CD4-positive, alpha-beta memory T cell (primary cell): ENCODE measurements at regions not wholly inside any gene's neighbourhood (a gene's known extent, or its start where the extent isn't known, plus 50 kb on each side); places are given as distances from the start of the nearest gene placed in this dataset.

ENCODE experiments used
- CTCF ChIA-PET: fragments of 350-600 bp; sonication (Branson Sonifier 250); formaldehyde crosslinking; loops from one replicate; lab custom pipeline; 2021; ENCODE audit warnings: inconsistent platforms; ENCODE audit not compliant: partially characterized antibody; lab: Charles Lee
- POLR2A ChIA-PET: fragments of 350-600 bp; sonication (Branson Sonifier 250); formaldehyde crosslinking; loops from one replicate; lab custom pipeline; 2021; ENCODE audit not compliant: partially characterized antibody; lab: Charles Lee
- DNase-seq, 5 donors: peaks; one replicate each; pipeline versions ENCODE4 v3.0.0 to v3.0.0-alpha.2; 2020 to 2022; ENCODE audit warnings: mixed read lengths in 1 of 5
- H3K27ac ChIP-seq: one replicate; pipeline ENCODE4 v1.7.0; 2013; ENCODE audit warnings: low read depth, low read length
- H3K27me3 ChIP-seq: 2 replicates; pipeline ENCODE4 v1.7.0; 2013; ENCODE audit warnings: mild to moderate bottlenecking, low read length, moderate library complexity; ENCODE audit not compliant: insufficient read depth
- H3K36me3 ChIP-seq: 2 replicates; pipeline ENCODE4 v1.7.0; 2013; ENCODE audit warnings: mild to moderate bottlenecking, low read length, moderate library complexity; ENCODE audit not compliant: insufficient read depth
- H3K4me1 ChIP-seq: 2 replicates; pipeline ENCODE4 v1.7.0; 2013; ENCODE audit warnings: mild to moderate bottlenecking, low read length, moderate library complexity; ENCODE audit not compliant: insufficient read depth
- H3K4me3 ChIP-seq, 2 donors: one replicate each; pipeline ENCODE4 v1.7.0; 2013; ENCODE audit warnings: low read length in 2 of 2, mild to moderate bottlenecking in 1 of 2
- H3K9me3 ChIP-seq, 2 donors: one replicate each; pipeline ENCODE4 v1.7.0; 2013; ENCODE audit warnings: low read length in 2 of 2, control low read depth in 1 of 2; ENCODE audit not compliant: control insufficient read depth in 1 of 2
- H3K27ac Mint-ChIP-seq, 7 donors: one replicate each; pipeline ENCODE4 v1.8.0; 2020 to 2021; ENCODE audit warnings: mixed read lengths in 7 of 7, mild to moderate bottlenecking in 6 of 7, inconsistent platforms in 3 of 7, moderate library complexity in 3 of 7
- H3K27me3 Mint-ChIP-seq, 2 donors: one replicate each; pipeline ENCODE4 v1.8.0; 2020 to 2021; ENCODE audit warnings: mixed read lengths in 2 of 2
- H3K36me3 Mint-ChIP-seq, 2 donors: one replicate each; pipeline ENCODE4 v1.8.0; 2020 to 2021; ENCODE audit warnings: mixed read lengths in 2 of 2, inconsistent platforms in 1 of 2, mild to moderate bottlenecking in 1 of 2
- H3K4me1 Mint-ChIP-seq, 4 donors: one replicate each; pipeline ENCODE4 v1.8.0; 2020 to 2021; ENCODE audit warnings: mixed read lengths in 4 of 4, mild to moderate bottlenecking in 1 of 4
- H3K4me3 Mint-ChIP-seq, 8 donors: one replicate each; pipeline ENCODE4 v1.8.0; 2020 to 2021; ENCODE audit warnings: mixed read lengths in 8 of 8, mild to moderate bottlenecking in 7 of 8, moderate library complexity in 6 of 8, inconsistent platforms in 3 of 8
- H3K9me3 Mint-ChIP-seq, 8 donors: one replicate each; pipeline ENCODE4 v1.8.0; 2020 to 2021; ENCODE audit warnings: mixed read lengths in 8 of 8, mild to moderate bottlenecking in 5 of 8, inconsistent platforms in 3 of 8, moderate library complexity in 1 of 8
- intact Hi-C: fragments of 100-400 bp; cut with micrococcal nuclease; formaldehyde crosslinking; loops from one replicate; pipeline ENCODE4 v1.15.1; 2023

GRCh38 chr2:234679301-234679740, 182.4 kb upstream of the ARL4C start:
- H3K27me3 ChIP-seq, result no peaks in the 10 kb centered on the region
- no peak overlapping the region for H3K27ac ChIP-seq
- no peak for DNase-seq
- H3K4me3 ChIP-seq, result no peak overlapping the region
- no peaks in the 10 kb centered on the region for H3K9me3 ChIP-seq
- no peaks in the 10 kb centered on the region for H3K4me1 Mint-ChIP-seq
- ChIA-PET POLR2A (no interaction called here), CTCF (no interaction called here)
- no peaks in the 10 kb centered on the region for H3K36me3 ChIP-seq
- H3K36me3 Mint-ChIP-seq, result no peaks in the 10 kb centered on the region
- peaks cover 0 to 2% of the 10 kb centered on the region in 2 donors for H3K27me3 Mint-ChIP-seq
- intact Hi-C loops, result no loop called here
- H3K9me3 Mint-ChIP-seq, result peaks cover 0 to 6% (median 0%) of the 10 kb centered on the region in 8 donors
- H3K4me1 ChIP-seq, result no peaks in the 10 kb centered on the region
- H3K27ac Mint-ChIP-seq, result no peak overlapping the region
- no peak overlapping the region for H3K4me3 Mint-ChIP-seq

DNA sequence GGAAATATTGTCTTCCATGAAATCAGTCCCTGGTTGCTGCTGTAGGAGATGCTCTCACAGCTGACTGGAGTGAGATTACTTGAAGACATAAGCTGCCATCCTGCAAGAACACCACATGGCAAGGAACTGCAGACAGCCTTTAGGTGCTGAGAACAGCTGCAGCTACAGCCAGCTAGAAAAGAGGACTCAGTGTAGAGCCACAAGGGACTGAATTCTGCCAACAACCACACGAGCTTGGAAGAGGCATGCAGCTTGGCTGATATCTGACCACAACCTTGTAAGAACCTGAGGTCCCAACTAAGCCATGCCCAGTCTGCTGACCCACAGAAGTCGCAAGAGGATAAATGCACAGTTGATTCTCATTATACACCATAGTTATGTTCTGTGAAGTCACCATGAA, 181.8 kb upstream of the ARL4C start:
- POLR2A ChIA-PET, result no interaction called here
- H3K4me1 Mint-ChIP-seq, result no peaks in the 10 kb centered on the region
- intact Hi-C loops, result no loop called here

DNA sequence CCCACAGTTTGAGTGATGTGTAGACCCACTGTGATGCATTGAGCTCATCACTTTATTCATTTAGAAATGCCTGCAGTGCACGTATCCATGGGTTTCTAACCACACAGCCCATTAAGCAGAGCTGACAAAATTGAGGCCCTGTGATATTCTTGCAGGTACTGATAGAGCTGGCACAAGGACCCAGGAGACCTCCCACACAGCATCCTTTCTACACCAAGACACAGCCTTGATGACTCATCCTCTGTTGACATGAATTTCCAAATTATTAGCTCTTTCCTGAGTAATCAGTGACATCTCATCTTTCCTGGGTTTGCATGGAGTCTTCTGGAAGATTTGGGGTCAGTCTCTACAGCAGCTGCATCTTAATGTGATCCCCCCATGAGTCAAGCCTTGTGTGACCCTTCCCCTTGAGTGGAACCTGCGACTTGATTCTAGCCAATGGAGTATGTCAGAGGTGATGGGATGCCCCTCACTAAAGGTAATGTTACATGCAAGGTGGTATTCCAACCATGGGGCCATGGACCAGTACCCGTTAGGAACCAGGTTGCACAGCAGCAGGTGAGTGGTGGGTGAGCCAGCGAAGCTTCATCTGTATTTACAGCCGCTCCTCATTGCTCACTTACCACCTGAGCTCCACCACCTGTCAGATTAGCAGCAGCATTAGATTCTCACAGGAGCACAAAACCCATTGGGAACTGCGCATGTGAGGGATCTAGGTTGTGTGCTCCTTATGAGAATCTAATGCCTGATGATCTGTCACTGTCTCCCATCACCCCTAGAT, 181.1 kb upstream of the ARL4C start:
- ChIA-PET CTCF (no interaction called here), POLR2A (no interaction called here)
- no peak overlapping the region for H3K27ac Mint-ChIP-seq
- H3K4me3 Mint-ChIP-seq, result no peak overlapping the region
- H3K27ac ChIP-seq, result no peak overlapping the region
- intact Hi-C loops, result no loop called here
- H3K36me3 Mint-ChIP-seq, result no peaks in the 10 kb centered on the region
- DNase-seq, result no peak
- no peaks in the 10 kb centered on the region for H3K36me3 ChIP-seq
- no peak overlapping the region for H3K4me3 ChIP-seq
- H3K4me1 ChIP-seq, result no peaks in the 10 kb centered on the region
- H3K27me3 ChIP-seq, result no peaks in the 10 kb centered on the region
- H3K9me3 Mint-ChIP-seq, result peaks cover 0 to 4% (median 0%) of the 10 kb centered on the region in 8 donors
- H3K27me3 Mint-ChIP-seq, result peaks cover 0 to 4% of the 10 kb centered on the region in 2 donors
- no peaks in the 10 kb centered on the region for H3K9me3 ChIP-seq
- H3K4me1 Mint-ChIP-seq, result no peaks in the 10 kb centered on the region

More for the DNA sequence above, 181.8 kb upstream of the ARL4C start:
- no peaks in the 10 kb centered on the region for H3K36me3 Mint-ChIP-seq
- H3K27ac Mint-ChIP-seq, result no peak overlapping the region
- H3K27me3 Mint-ChIP-seq, result peaks cover 0 to 4% of the 10 kb centered on the region in 2 donors
- Histone ChIP-seq H3K27ac (no peak overlapping the region), H3K9me3 (no peaks in the 10 kb centered on the region), H3K4me3 (no peak overlapping the region), H3K36me3 (no peaks in the 10 kb centered on the region), H3K4me1 (no peaks in the 10 kb centered on the region), H3K27me3 (no peaks in the 10 kb centered on the region)
- no peak for DNase-seq
- CTCF ChIA-PET, result no interaction called here
- H3K4me3 Mint-ChIP-seq, result no peak overlapping the region
- H3K9me3 Mint-ChIP-seq, result peaks cover 0 to 6% (median 0%) of the 10 kb centered on the region in 8 donors

DNA sequence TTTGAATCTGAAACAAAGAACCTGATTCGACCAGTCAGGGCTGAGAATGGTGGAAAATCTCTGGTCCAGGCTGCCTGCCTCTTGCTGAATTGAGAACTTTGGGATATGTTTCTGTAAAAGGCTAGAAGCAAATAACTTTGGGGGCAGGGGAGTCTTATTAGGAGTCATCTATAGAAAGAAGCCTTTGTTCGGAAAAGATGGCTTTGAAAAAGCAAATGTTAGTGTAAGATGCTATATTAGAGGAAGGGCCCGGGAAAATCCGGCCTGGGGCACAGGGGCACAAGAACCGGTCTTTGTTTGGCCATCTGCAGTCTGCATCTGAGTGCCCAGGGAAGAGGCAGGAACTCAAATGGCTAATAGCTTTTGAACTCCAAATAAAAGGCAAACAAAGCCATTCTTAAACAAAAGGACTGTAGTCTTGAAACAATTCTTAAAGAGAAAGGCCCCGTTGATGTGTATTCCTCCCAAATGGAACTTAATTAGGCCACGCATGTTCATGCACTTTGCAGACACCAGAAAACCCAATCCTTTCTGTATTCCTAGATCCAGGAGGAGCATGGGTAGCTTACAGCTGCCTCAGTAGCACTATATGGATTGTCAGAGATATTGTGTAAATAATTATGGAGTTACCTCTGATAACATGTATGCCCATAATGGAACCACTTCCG, 180.0 kb upstream of the ARL4C start:
- Histone ChIP-seq H3K4me1 (no peaks in the 10 kb centered on the region), H3K4me3 (no peak overlapping the region), H3K27me3 (no peaks in the 10 kb centered on the region), H3K27ac (no peak overlapping the region), H3K36me3 (no peaks in the 10 kb centered on the region), H3K9me3 (no peaks in the 10 kb centered on the region)
- H3K27ac Mint-ChIP-seq, result no peak overlapping the region
- POLR2A ChIA-PET, result no interaction called here
- H3K4me3 Mint-ChIP-seq, result no peak overlapping the region
- CTCF ChIA-PET, result no interaction called here
- no peaks in the 10 kb centered on the region for H3K9me3 Mint-ChIP-seq
- DNase-seq, result no peak
- H3K36me3 Mint-ChIP-seq, result no peaks in the 10 kb centered on the region
- H3K27me3 Mint-ChIP-seq, result peaks cover 0 to 2% of the 10 kb centered on the region in 2 donors
- H3K4me1 Mint-ChIP-seq, result no peaks in the 10 kb centered on the region
- intact Hi-C loops, result no loop called here

DNA sequence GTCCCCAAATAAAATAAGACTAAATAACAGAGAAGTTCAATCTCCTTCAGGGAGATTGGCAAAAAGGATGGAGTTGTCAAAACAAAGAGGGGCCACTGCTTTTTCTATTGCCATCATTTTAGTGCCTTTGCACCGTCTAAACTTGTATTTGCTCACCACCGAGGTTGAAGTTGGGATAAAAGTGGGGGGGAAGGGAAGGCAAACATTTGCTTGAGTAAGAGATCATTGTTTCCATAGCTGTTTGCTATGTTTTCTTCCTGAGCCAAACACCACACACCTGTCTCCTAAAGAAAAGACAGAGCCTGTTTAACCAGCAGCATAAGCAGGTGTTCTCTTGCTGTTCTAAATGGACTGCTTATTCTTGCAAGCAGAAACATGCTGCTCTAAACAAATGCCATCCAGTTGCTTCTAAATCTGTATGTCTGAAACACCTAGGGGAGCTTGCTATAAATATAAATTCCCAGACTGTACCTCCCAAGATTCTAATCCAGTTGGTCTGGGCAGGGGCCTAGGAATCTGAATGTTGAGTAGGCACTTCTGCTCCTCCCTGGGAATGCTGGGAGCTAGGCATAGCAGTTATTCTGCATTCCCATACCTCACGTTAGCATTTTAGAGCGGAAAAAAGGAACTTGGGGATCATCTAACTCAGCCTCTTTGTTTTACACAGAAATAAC, 179.4 kb upstream of the ARL4C start:
- Histone ChIP-seq H3K4me3 (no peak overlapping the region), H3K36me3 (no peaks in the 10 kb centered on the region), H3K27ac (no peak overlapping the region), H3K4me1 (no peaks in the 10 kb centered on the region), H3K9me3 (no peaks in the 10 kb centered on the region), H3K27me3 (no peaks in the 10 kb centered on the region)
- Mint-ChIP-seq H3K36me3 (no peaks in the 10 kb centered on the region), H3K27ac (no peak overlapping the region), H3K4me1 (no peaks in the 10 kb centered on the region), H3K9me3 (no peaks in the 10 kb centered on the region), H3K27me3 (peaks cover 0 to 5% of the 10 kb centered on the region in 2 donors), H3K4me3 (no peak overlapping the region)
- DNase-seq, result no peak
- ChIA-PET POLR2A (no interaction called here), CTCF (no interaction called here)
- intact Hi-C loops, result no loop called here

DNA sequence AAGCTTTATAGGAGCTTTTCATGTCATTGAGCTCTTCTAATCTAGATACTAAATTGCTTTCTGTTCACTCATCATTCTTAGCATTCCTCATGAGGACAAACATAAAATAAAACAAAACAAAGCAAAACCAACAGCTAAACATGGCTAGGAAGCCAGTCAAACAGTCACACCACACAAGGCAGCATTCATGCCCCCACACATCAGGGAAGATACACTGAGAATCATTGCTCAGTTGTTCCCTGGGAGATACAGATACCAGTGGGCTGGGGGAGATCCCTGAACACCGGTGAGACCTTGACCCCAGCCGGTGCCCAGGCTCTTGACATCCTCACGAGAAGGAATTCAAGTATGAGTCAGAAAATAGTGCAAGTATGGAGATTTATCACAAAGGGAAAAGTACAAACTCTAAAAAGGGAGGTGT, 177.9 kb upstream of the ARL4C start:
- Mint-ChIP-seq H3K9me3 (no peaks in the 10 kb centered on the region), H3K27ac (no peak overlapping the region), H3K4me3 (no peak overlapping the region), H3K27me3 (peaks cover 0 to 6% of the 10 kb centered on the region in 2 donors), H3K36me3 (no peaks in the 10 kb centered on the region), H3K4me1 (no peaks in the 10 kb centered on the region)
- H3K27me3 ChIP-seq, result no peaks in the 10 kb centered on the region
- H3K9me3 ChIP-seq, result no peaks in the 10 kb centered on the region
- intact Hi-C loops, result no loop called here
- CTCF ChIA-PET, result no interaction called here
- no peak overlapping the region for H3K27ac ChIP-seq
- POLR2A ChIA-PET, result no interaction called here
- DNase-seq, result no peak
- no peaks in the 10 kb centered on the region for H3K4me1 ChIP-seq
- no peaks in the 10 kb centered on the region for H3K36me3 ChIP-seq
- no peak overlapping the region for H3K4me3 ChIP-seq

- no peak overlapping the region for H3K4me3 Mint-ChIP-seq
- H3K9me3 Mint-ChIP-seq, result no peaks in the 10 kb centered on the region
- CTCF ChIA-PET, result no interaction called here
Observed at GRCh38 chr2:234673961-234674759, 177.3 kb upstream of the ARL4C start.

More at GRCh38 chr2:234673961-234674759, 177.3 kb upstream of the ARL4C start:
- no peaks in the 10 kb centered on the region for H3K36me3 Mint-ChIP-seq
- Histone ChIP-seq H3K27me3 (no peaks in the 10 kb centered on the region), H3K9me3 (no peaks in the 10 kb centered on the region), H3K27ac (no peak overlapping the region), H3K4me3 (no peak overlapping the region), H3K36me3 (no peaks in the 10 kb centered on the region), H3K4me1 (no peaks in the 10 kb centered on the region)
- no peaks in the 10 kb centered on the region for H3K4me1 Mint-ChIP-seq
- DNase-seq, result no peak
- H3K27ac Mint-ChIP-seq, result no peak overlapping the region
- intact Hi-C loops, result no loop called here
- peaks cover 0 to 6% of the 10 kb centered on the region in 2 donors for H3K27me3 Mint-ChIP-seq
- POLR2A ChIA-PET, result no interaction called here
